IPS DF 6.9 (cell line): ENCODE measurements at regions not wholly inside any gene's neighbourhood (a gene's known extent, or its start where the extent isn't known, plus 50 kb on each side); places are given as distances from the start of the nearest gene placed in this dataset.

Source experiments
- DNase-seq: peaks from one replicate; pipeline ENCODE4 v3.0.0-alpha.2; 2013; ENCODE audit warnings: low read depth, low spot score
- H3K27ac ChIP-seq: one replicate; pipeline ENCODE4 v1.5.1; 2013; ENCODE audit warnings: low read length, control low read depth
- H3K27me3 ChIP-seq: 2 replicates; pipeline ENCODE4 v1.6.1; 2013; ENCODE audit warnings: mild to moderate bottlenecking, low read length; ENCODE audit not compliant: control insufficient read depth, insufficient read depth
- H3K36me3 ChIP-seq: 2 replicates; pipeline ENCODE4 v1.6.1; 2013; ENCODE audit warnings: low read length; ENCODE audit not compliant: control insufficient read depth, insufficient read depth
- H3K4me1 ChIP-seq: 2 replicates; pipeline ENCODE4 v1.6.1; 2013; ENCODE audit warnings: low read length; ENCODE audit not compliant: control insufficient read depth, insufficient read depth
- H3K4me3 ChIP-seq: 2 replicates; pipeline ENCODE4 v1.5.1; 2013; ENCODE audit warnings: mild to moderate bottlenecking, low read length
- H3K9me3 ChIP-seq: 2 replicates; pipeline ENCODE4 v1.6.1; 2013; ENCODE audit warnings: low read length, inconsistent platforms; ENCODE audit not compliant: control insufficient read depth, insufficient read depth
- WGBS: extraction: QIAGEN DNeasy Blood & Tissue Kit; methylation state at CpG from one replicate; pipeline ENCODE4 v1.1.7; 2013; ENCODE audit warnings: mixed read lengths, missing lambda C conversion rate; ENCODE audit not compliant: insufficient read length, insufficient coverage; 5-methylcytosine and 5-hydroxymethylcytosine counted together

DNA sequence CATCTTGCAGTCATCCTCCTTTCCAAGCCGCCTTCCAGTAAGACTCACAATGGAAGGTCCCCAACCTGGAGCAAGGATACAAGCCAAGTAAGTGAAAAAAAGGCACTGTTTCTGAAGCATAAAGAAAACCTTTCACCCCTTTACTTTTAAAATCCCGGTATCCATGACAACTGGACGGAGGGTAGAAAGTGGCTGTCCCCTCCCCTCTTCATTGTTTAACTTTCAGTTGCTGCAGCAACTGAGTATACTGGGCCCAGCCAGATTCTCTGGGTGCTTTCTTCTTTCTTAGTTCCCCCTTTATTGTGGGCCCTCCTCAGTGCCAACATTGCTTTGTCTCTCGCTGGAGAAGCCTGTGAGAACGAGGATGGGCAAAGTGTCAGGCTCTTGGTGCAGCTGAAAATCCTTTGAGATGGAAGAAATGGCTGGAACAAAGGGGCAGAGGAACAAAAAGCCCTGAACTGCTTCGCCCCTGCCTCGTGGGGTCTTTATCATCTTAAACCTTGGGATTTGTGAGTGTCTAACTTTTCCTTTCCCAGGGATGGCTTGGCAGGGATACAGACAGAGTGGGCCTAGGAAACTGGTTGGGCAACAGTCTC lies 224.0 kb upstream of the RGMA start:
- Histone ChIP-seq H3K27me3 (no peaks in the 10 kb centered on the region), H3K36me3 (no peaks in the 10 kb centered on the region), H3K9me3 (no peaks in the 10 kb centered on the region), H3K4me1 (peaks cover 2% of the 10 kb centered on the region), H3K27ac (no peak overlapping the region), H3K4me3 (no peak overlapping the region)
- WGBS = no CpG with 5 or more reads among the region's 7 CpGs
- no peak for DNase-seq

DNA sequence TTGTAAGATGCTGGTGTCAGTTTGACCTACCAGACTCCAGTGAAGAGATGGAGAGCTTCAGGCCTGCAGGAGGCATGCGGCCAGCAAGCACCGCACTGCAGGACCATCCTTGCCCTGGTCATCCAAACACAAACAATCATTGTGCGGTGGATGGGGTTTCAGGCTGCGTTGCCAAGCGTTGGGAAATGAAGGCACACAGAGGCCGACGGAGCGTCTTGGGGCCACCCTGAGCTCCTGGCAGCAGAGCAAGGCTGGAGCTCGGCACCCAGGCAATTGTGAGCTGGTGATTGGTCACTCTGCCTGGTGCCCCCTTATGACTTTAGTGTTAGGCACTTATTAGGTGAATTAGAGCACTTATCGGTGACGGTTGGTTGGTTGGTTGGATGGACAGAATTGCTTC lies 222.6 kb upstream of the RGMA start:
- H3K27ac ChIP-seq = no peak overlapping the region
- no CpG with 5 or more reads among the region's 11 CpGs for WGBS
- no peak overlapping the region for H3K4me3 ChIP-seq
- no peaks in the 10 kb centered on the region for H3K9me3 ChIP-seq
- no peaks in the 10 kb centered on the region for H3K27me3 ChIP-seq
- no peak for DNase-seq
- no peaks in the 10 kb centered on the region for H3K36me3 ChIP-seq
- peaks cover 2% of the 10 kb centered on the region for H3K4me1 ChIP-seq

- Histone ChIP-seq H3K4me3 (no peak overlapping the region), H3K27ac (no peak overlapping the region), H3K27me3 (no peaks in the 10 kb centered on the region), H3K9me3 (no peaks in the 10 kb centered on the region), H3K4me1 (peaks cover under 1% of the 10 kb centered on the region), H3K36me3 (no peaks in the 10 kb centered on the region)
- no peak for DNase-seq
- WGBS = no CpG with 5 or more reads among the region's 16 CpGs
Measured at GRCh38 chr15:93308026-93308690, 219.1 kb upstream of the RGMA start.

DNA sequence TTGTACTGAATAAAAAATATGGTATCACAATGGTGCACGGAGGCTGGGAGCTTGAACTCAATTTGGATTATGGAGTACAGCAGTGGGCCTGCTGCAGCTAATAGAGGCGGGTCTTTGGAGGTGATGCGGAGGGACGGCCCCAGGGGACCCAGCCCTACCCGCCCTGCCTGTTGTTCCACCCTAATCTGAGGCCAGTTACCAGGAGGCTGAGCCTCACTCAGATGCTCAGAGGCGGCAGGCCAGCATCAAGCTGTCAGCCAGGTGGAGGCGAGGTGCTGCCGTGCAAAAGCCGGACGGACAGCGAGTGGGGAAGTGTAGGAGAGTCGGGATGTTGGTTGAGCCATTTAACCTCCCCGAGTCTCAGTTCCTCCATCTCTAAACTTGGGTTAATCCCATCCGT lies 218.5 kb upstream of the RGMA start:
- H3K4me1 ChIP-seq = no peaks in the 10 kb centered on the region; the same call in 1 of the 2 replicates
- H3K27me3 ChIP-seq = no peaks in the 10 kb centered on the region
- no peak overlapping the region for H3K4me3 ChIP-seq
- no peak overlapping the region for H3K27ac ChIP-seq
- WGBS = no CpG with 5 or more reads among the region's 14 CpGs
- H3K9me3 ChIP-seq = no peaks in the 10 kb centered on the region
- DNase-seq = no peak
- H3K36me3 ChIP-seq = no peaks in the 10 kb centered on the region

DNA sequence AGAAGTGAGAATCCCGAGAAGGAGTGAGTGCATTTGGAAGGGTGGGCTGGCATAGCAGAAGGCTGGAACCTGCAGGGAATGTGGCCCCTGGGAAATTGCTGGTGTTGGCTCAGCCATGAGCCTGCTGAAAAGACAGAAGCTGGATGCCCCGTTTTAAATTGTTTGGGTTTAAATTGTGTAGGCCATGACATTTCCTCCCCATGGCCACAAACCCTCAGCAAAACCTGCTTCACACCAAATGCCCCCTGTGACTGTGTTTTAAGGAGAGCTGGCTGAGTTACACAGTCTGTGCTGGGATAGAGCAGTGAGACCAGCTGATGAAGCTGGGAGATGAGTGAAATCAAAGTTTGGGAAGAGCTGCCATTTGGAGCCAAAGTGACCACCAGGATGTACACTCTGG lies 216.3 kb upstream of the RGMA start:
- no CpG with 5 or more reads among the region's 2 CpGs for WGBS
- Histone ChIP-seq H3K36me3 (no peaks in the 10 kb centered on the region), H3K4me1 (no peaks in the 10 kb centered on the region), H3K9me3 (no peaks in the 10 kb centered on the region), H3K4me3 (no peak overlapping the region), H3K27ac (no peak overlapping the region), H3K27me3 (no peaks in the 10 kb centered on the region)
- no peak for DNase-seq

DNA sequence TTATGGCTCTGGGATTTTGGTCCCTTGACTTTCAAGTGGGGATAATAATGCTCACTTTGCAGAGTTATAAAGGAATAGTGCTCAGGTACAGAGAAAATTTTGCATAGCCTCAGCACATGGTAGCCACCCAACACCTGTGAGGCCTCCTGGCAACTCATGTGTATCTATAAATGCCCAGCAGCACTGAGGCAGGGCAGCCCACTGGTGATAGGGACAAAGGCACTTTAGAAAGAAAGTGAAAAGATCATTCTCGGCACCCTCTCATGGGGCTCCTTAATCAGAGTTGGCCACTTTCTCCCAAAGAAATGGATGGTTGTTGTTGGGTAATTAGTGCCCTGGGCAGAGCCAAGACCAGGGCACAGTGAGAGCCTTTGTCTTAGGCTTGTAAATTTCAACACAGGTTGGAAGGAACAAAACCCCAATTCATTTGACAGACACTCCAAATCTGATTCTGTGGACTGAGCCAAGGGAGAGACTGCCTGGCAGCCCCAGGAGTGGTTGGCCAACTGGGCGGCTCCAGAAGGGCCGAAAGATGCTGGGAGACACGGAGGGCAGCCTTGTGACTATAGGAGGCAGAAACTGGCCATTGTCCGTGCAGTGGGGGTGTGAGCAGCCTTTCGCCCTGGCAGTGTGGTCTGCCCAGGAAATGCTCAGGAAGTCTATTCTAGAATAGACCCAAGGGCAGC lies 213.2 kb upstream of the RGMA start:
- no peaks in the 10 kb centered on the region for H3K36me3 ChIP-seq
- H3K4me1 ChIP-seq = no peaks in the 10 kb centered on the region
- no peak overlapping the region for H3K27ac ChIP-seq
- H3K4me3 ChIP-seq = no peak overlapping the region
- DNase-seq = no peak
- no CpG with 5 or more reads among the region's 6 CpGs for WGBS
- no peaks in the 10 kb centered on the region for H3K9me3 ChIP-seq
- H3K27me3 ChIP-seq = no peaks in the 10 kb centered on the region

DNA sequence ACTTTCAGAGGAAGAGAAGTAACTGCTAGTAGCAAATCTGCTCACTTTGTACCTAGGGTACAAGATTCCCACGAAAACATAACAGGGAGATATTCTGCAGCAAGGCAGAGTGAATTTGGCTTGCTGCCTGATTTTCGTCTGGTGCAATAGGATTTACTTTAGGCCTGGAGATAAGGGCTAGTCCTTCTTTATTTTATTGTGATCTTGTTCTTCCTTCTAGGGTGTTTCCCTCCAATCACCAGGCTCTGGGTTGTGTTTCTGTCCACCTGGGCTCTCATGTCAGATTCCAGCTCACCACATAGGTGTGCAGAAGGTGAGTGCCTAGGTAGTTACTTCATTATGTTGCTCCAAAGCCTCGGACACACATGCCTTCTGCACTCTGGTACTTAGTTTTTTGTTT lies 211.8 kb upstream of the RGMA start:
- no peak for DNase-seq
- Histone ChIP-seq H3K4me1 (no peaks in the 10 kb centered on the region), H3K4me3 (no peak overlapping the region), H3K9me3 (no peaks in the 10 kb centered on the region), H3K36me3 (no peaks in the 10 kb centered on the region), H3K27ac (no peak overlapping the region), H3K27me3 (no peaks in the 10 kb centered on the region)
- WGBS = no CpG with 5 or more reads among the region's 3 CpGs

DNA sequence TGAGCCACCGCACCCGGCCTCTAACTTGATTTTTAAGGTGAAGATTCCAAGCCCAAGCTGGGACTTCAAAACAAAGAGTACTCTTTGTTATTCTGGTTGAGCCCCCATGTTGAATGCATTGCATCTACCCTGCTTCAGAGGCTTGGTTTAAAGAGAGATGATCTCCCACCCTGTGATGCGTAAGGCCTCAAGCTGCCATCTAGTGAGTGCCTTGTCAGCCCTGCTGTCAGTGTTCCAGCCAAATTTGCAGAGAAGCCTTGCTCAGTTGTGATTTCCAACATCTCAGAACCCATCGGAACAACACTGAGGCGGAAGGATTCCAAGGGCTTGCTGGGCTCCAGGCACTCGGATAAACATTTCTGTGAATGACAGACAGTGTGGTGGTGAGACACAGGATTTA lies 210.7 kb upstream of the RGMA start:
- H3K36me3 ChIP-seq = no peaks in the 10 kb centered on the region
- no peak overlapping the region for H3K27ac ChIP-seq
- no peaks in the 10 kb centered on the region for H3K9me3 ChIP-seq
- DNase-seq = no peak
- no peak overlapping the region for H3K4me3 ChIP-seq
- WGBS = no CpG with 5 or more reads among the region's 6 CpGs
- H3K4me1 ChIP-seq = no peaks in the 10 kb centered on the region
- H3K27me3 ChIP-seq = no peaks in the 10 kb centered on the region

DNA sequence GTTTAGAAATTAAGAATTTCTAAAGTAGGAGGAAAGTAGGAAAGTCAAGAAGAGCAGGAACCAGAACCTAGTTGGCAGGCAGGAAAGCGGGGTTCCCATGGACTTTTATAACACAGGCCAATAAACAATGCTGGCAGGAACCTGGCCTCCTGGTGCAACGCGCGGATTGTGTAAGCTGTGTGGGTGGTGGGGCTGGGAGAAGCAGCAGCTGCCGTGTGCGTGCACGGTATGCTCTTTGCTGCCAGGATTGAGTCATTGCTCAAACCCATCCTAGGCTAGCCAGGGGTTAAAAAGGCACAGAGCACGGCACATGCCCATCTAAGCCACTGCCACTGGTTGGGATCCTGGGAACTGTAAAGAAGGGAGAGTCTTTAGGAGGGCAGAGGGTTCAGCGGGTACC lies 209.9 kb upstream of the RGMA start:
- no CpG with 5 or more reads among the region's 9 CpGs for WGBS
- Histone ChIP-seq H3K4me3 (no peak overlapping the region), H3K27ac (no peak overlapping the region), H3K9me3 (no peaks in the 10 kb centered on the region), H3K36me3 (no peaks in the 10 kb centered on the region), H3K27me3 (no peaks in the 10 kb centered on the region), H3K4me1 (no peaks in the 10 kb centered on the region)
- no peak for DNase-seq

DNA sequence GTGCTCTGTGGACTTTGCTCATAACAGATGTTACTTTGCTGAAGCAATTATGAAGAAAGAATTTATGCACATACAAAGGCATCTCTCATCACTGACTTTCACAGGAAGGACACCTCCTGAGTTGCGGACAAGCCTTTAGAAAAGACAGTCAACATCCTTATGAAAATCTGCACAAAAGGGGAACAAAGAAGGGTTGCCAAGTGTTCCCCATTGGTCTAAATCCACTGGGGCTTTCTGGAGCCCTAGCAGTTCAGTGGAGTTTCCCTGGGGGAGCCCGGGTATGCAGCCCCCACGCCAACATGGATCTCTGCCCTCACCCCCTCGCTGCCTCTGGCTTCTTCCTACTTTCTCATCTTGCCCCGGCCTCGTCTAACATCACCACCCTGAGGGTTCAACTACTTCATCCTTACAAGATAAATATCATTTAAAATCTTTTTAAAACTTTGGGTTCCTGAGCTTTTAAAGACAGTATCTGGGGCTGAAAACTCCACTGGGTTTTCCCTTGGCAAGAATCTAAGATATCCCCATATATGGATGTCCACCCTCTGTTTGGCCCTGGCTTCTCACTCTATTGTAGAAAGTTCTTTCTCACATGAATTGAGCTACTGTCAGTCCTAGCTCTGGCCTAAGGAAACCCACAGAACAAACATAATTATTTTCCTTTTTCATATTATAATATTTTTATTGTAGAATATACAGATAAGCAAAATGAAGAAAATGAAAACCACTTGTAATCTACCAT lies 207.9 kb upstream of the RGMA start:
- WGBS = no CpG with 5 or more reads among the region's 6 CpGs
- no peak overlapping the region for H3K4me3 ChIP-seq
- H3K27me3 ChIP-seq = no peaks in the 10 kb centered on the region
- H3K27ac ChIP-seq = no peak overlapping the region
- H3K4me1 ChIP-seq = no peaks in the 10 kb centered on the region
- no peak for DNase-seq
- H3K36me3 ChIP-seq = no peaks in the 10 kb centered on the region
- H3K9me3 ChIP-seq = no peaks in the 10 kb centered on the region
